Amniotic epithelial cell (primary cell): ENCODE measurements at regions not wholly inside any gene's neighbourhood (a gene's known extent, or its start where the extent isn't known, plus 50 kb on each side); places are given as distances from the start of the nearest gene placed in this dataset.
"Not testable (repeated sequence)": the region's sequence is repeated elsewhere in the genome, so short reads cannot be mapped to it uniquely, and the experiment has no call there.

ENCODE experiments used
- DNase-seq: peaks from one replicate; pipeline ENCODE4 v3.0.0-alpha.2; 2010; ENCODE audit warnings: low read depth

- DNase-seq: no peak
These were observed 191.9 kb upstream of the CRIM1 start for GRCh38 chr2:36163520-36164254.

GRCh38 chr2:36157093-36157492 lies 198.5 kb upstream of the CRIM1 start:
- not testable (repeated sequence) for DNase-seq

DNA sequence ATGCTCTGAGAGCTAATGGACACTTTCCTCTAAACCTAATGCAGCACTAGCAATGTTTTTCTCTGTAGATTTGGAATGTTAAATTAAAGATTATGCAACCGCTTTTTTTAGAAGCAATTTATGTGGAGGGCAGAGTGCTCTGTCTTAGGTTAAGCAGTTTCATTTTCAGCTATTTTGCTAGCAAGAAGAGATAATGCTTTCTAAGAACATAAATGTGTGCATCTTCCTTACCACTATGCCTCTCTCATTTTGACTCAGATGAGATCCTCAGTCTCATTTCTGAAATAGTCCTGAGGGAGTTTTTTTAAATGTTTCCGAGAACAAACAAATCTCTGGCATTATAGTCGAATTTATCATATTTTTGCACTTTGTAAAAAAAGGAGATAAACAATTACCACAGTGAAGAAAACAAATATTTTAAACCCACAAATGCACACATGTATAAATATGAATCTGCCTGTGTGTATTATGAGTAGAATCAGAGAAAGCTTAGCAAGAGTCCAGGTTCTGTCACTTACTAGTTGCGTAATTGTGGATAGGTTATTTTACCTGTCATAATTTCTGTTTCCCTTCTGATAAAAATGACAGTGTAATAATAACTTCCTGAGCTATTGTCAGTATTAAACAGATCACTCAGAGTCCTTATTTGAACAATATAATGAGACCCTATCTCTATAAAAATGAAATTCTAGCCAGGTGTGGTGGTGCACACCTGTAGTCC lies 207.7 kb upstream of the CRIM1 start:
- DNase-seq: no peak

DNA sequence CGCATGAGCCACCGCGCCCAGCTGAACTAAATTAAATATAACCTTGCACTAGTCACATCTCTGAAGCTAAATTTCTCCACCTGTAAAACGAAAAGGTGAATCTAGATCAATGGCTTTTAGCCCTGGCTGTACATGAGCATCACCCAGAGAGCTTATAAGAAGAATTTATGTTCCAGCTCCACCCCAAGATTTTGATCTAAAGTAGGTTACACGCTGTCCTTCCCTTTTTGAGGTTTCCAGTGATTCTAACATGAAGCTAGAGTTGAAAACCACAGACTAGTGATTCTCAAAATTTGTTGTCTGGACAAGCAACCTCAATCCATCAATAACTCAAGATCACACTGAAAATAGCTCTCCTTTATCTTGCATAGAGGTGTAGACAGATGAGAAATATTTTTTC lies 208.8 kb upstream of the CRIM1 start:
- DNase-seq: no peak

- no peak for DNase-seq
These were observed 215.2 kb upstream of the CRIM1 start for GRCh38 chr2:36140391-36140790.

DNA sequence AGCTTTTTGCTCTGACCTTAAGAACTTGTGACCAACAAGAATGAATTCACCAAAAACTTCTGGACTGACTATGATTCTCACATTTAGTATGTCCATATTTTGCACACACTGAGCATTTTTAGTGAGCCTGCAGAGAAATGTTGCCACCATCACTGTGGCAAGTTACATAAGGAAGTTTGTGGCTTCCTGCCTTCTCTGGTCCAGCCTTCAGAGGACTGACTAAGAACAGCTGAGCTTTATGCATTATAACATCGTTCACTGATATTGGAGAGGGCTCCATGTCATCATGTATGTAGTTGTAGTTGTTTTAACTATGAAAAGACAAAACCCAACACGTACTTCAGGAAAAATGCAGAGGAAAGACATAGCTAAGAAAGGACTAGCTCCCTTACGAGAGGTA lies 218.0 kb upstream of the CRIM1 start:
- no peak for DNase-seq

DNA sequence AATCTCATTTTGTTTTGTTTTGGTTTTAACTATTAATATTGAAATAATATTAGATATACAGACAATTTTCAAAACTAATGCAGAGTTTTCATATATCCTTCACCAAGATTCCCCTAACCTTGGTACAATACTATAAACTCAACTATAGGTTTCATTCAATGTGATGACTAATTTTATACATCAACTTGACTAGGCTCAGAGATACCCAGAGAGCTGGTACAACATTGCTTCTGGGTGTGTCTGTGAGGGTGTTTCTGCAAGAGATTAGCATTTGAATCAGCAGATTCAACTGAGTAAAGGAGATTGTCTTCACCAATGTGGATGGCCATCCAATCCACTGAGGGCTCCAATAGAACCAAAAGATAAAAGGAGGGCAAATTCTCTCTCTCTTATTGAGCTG lies 221.3 kb upstream of the CRIM1 start:
- DNase-seq: no peak

DNA sequence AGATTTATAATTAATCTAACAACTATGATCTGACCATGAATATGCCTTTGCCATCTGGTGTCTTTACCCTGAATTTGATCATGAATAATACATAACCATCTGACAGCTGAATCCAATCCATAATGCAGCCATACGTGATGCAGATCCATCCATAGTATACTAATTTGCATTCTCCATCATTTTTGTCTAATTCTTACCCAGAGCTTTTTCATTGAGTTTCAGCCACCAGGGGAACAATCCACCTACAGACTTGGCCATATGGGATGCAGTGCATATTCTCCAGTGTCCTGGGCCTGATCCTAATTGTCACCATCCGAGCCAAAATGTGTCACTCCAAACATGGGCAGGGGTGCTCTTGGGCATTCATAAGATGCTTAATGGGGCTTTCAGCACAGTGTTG lies 227.2 kb upstream of the CRIM1 start:
- DNase-seq: no peak

DNA sequence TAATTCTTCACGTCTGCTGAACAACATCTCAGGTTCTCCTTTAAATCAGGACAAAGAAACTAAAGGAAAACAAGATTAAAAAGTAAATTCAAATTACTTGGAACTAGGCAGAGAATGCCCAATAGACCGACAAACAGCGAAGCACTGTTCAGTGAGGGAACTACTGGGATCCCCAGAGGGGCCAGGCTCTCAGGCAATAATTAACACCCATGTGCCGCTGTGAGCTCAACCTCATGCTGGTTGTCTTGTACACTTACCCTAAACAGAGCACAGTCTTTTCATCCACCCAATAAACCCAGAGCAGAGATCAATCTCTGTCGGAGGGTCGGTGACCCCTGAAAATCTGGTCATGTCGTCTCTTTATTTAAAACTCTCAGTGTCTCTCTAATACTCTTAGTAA lies 229.9 kb upstream of the CRIM1 start:
- no peak for DNase-seq

DNA sequence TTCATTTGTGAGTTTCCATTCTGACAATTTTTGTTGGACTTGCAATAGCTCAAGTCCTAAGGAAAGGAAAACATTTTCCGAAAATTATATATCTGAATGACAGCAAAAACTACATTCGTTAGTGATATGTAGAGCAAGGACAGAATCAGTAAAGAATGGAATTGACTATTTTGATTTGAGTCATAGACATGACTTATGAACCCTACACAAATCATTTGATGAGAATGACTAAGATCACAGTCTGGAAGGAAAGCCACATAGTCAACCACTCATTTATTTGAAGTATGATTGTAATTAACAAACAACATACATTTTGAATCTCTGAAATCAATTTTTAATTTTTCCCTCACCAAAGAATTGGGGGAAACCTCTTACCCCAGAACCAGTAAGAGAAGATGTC lies 231.6 kb upstream of the CRIM1 start:
- DNase-seq: no peak

DNA sequence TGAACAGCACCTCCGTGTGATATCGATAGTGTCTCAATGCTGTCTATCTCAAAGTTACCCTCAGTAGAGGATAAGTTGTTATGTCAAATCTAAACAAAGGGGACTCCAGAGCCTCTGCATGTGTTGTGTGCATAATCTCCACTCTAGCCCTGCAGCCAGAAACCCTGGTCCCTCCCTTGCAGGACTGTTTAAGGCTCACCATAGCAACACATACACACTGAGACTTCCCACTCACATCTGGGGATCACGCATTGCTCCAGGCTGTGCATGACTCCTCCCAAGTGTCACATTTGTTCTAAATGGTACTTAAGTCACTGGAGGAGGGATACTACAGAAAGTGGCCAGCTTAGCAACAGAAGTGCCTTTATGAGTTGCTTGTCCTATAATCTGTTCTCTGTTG lies 258.6 kb upstream of the CRIM1 start:
- no peak for DNase-seq

GRCh38 chr2:36091844-36092741 lies 263.5 kb upstream of the CRIM1 start:
- not testable (repeated sequence) for DNase-seq

- DNase-seq: no peak
These were observed 266.8 kb upstream of the CRIM1 start for GRCh38 chr2:36088716-36089328.

- no peak for DNase-seq
These were observed 268.2 kb upstream of the CRIM1 start for GRCh38 chr2:36087344-36087743.

GRCh38 chr2:36079793-36080192 lies 275.8 kb upstream of the CRIM1 start:
- no peak for DNase-seq

DNA sequence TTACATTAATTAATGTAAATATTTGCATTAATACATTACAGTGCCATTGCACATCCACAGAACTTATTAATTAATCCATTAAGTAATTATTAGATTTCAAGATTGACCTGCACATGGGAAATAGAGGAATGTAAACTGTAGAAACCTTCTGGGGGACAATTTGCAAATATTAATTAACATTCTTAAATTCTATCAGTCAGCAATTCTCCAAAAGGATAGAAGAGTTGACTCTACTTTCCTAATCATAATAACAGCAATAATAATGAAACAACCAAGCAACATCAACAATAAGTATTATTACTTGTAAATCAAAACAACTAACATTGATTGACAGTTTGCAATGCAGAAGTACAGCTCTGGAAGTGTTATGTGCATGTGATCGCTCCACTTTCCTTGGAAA lies 281.6 kb upstream of the CRIM1 start:
- DNase-seq: no peak

DNA sequence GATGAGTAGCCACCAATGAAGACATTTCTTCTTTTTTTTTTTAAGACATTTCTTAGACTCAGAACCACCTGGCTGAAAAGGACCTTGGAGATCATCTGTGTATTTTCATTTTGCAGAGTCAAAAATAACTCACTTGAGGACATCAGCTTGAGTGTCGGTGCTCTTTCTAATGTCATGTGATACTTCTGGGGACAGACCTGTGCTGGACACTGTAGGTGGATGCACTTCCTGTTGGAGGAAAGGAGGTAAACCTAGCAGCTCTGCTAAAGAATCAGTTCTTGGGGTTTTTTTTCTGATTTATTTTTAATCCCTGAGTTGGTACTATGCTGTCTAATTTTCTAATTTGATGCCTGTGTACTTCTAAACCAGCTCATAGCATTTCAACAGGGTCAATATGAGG lies 283.9 kb upstream of the CRIM1 start:
- no peak for DNase-seq

DNA sequence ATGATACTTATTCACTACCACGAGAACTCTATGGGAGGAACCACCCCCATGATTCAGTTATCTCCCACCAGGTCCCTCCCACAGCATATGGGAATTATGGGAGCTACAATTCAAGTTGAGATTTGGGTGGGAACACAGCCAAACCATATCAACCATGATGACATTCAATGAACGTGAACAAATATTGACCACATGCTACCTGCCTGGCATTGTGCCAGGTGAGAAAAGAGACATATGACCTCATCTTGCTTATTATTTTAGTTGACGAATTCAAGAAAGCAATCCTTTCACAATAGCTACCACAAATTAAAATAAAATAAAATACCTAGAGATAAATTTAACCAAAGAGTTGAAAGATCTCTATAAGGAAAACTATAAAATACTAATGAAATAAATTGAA lies 286.5 kb upstream of the CRIM1 start:
- DNase-seq: no peak

- no peak for DNase-seq
These were observed 287.5 kb upstream of the CRIM1 start for GRCh38 chr2:36068086-36068485.

- no peak for DNase-seq
These were observed 295.4 kb upstream of the CRIM1 start for GRCh38 chr2:36060133-36060532.

GRCh38 chr2:36059691-36060090 lies 295.9 kb upstream of the CRIM1 start:
- no peak for DNase-seq

DNA sequence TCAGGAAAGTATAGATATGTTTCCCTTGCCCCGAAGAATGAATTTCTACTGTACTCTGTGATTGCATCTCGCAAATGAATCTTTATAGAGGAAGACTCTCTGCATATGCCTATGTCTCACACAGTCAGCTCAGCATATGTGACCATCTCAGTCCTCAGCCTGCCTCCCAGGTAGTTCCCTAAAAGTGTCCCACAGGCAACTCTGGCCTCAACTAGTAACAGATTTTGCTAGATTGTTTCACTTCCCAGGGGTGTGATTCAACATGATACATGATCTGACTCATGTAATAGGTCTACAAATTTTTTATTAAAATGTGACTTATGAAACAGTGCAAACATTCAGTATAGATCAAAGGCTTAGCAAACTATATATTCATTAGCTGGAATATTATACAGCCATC lies 296.6 kb upstream of the CRIM1 start:
- no peak for DNase-seq
